OCI-LY3 (cell line): ENCODE measurements at regions not wholly inside any gene's neighbourhood (a gene's known extent, or its start where the extent isn't known, plus 50 kb on each side); places are given as distances from the start of the nearest gene placed in this dataset.

Experiments used
- EZH2phosphoT487 ChIP-seq: fragments of 200-600 bp; shearing (Covaris generic); IDR thresholded peaks from 2 replicates; pipeline ENCODE4 v1.6.1; 2018; ENCODE audit warnings: antibody characterized with exemption, mixed run types, low read depth
- TF ChIP-seq, protein P1 (sequence below): fragments of 200-600, 300-600 bp; sonication (generic); IDR thresholded peaks from 2 replicates; pipeline ENCODE4 v1.5.1; 2014; ENCODE audit warnings: antibody characterized with exemption, low read length, low read depth

DNA sequence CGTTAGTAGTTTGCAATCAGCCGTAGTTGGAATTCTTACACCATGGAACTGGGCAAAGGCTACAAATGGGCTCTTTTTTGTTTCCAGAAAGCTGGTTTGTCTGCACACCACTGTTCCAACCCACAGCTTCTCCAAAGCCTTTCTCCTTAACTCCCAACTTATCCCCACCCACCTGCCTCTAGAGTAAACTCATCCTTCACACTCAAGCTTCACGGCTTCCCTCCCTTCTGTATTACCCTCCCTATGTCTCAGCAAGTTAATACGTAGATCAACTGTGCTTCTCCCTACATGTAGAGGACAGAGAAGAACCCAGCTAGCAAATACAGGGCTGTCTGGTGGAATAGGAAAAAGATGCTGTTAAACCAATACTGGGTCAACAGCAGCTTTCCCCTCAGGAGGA, 363.0 kb upstream of the IL12A start:
- TF ChIP-seq, protein P1, sequence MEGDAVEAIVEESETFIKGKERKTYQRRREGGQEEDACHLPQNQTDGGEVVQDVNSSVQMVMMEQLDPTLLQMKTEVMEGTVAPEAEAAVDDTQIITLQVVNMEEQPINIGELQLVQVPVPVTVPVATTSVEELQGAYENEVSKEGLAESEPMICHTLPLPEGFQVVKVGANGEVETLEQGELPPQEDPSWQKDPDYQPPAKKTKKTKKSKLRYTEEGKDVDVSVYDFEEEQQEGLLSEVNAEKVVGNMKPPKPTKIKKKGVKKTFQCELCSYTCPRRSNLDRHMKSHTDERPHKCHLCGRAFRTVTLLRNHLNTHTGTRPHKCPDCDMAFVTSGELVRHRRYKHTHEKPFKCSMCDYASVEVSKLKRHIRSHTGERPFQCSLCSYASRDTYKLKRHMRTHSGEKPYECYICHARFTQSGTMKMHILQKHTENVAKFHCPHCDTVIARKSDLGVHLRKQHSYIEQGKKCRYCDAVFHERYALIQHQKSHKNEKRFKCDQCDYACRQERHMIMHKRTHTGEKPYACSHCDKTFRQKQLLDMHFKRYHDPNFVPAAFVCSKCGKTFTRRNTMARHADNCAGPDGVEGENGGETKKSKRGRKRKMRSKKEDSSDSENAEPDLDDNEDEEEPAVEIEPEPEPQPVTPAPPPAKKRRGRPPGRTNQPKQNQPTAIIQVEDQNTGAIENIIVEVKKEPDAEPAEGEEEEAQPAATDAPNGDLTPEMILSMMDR = no peak
- no peak for TF ChIP-seq EZH2phosphoT487
